NCI-H2171 (cell line): ENCODE measurements at regions not wholly inside any gene's neighbourhood (a gene's known extent, or its start where the extent isn't known, plus 50 kb on each side); places are given as distances from the start of the nearest gene placed in this dataset.
A peak's percentile ranks its signal among the peaks of the same experiment; 100 is the strongest.
"Not testable (repeated sequence)": the region's sequence is repeated elsewhere in the genome, so short reads cannot be mapped to it uniquely, and the experiment has no call there.

Experiments
- DNase-seq: peaks from one replicate; lab custom pipeline; 2025; lab: John Stamatoyannopoulos, UW

GRCh38 chr1:29550119-29550841 lies 314.0 kb downstream of the PTPRU start:
- DNase-seq = no peak

GRCh38 chr1:29549728-29550118 lies 313.4 kb downstream of the PTPRU start:
- not testable (repeated sequence) for DNase-seq

- DNase-seq = no peak
Observed at GRCh38 chr1:29549001-29549400, 312.7 kb downstream of the PTPRU start.

- no peak for DNase-seq
Observed at GRCh38 chr1:29548091-29548490, 311.8 kb downstream of the PTPRU start.

GRCh38 chr1:29547300-29547699 lies 311.0 kb downstream of the PTPRU start:
- DNase-seq = no peak

- no peak for DNase-seq
Observed at GRCh38 chr1:29546496-29546895, 310.2 kb downstream of the PTPRU start.

GRCh38 chr1:29544406-29544805 lies 308.1 kb downstream of the PTPRU start:
- DNase-seq = no peak

- no peak for DNase-seq
Observed at GRCh38 chr1:29543586-29543985, 307.3 kb downstream of the PTPRU start.

GRCh38 chr1:29542548-29542947 lies 306.2 kb downstream of the PTPRU start:
- peak; percentile 18 for DNase-seq

GRCh38 chr1:29541631-29542030 lies 305.3 kb downstream of the PTPRU start:
- no peak for DNase-seq

- DNase-seq = no peak
Observed at GRCh38 chr1:29540801-29541357, 304.6 kb downstream of the PTPRU start.

- no peak for DNase-seq
Observed at GRCh38 chr1:29539971-29540370, 303.6 kb downstream of the PTPRU start.

- no peak for DNase-seq
Observed at GRCh38 chr1:29538586-29538985, 302.3 kb downstream of the PTPRU start.

GRCh38 chr1:29532751-29533150 lies 296.4 kb downstream of the PTPRU start:
- no peak for DNase-seq

GRCh38 chr1:29532285-29532684 lies 296.0 kb downstream of the PTPRU start:
- no peak for DNase-seq

GRCh38 chr1:29531596-29531995 lies 295.3 kb downstream of the PTPRU start:
- no peak for DNase-seq

- DNase-seq = no peak
Observed at GRCh38 chr1:29529677-29530278, 293.5 kb downstream of the PTPRU start.

- DNase-seq = no peak
Observed at GRCh38 chr1:29527314-29528004, 291.1 kb downstream of the PTPRU start.

- no peak for DNase-seq
Observed at GRCh38 chr1:29525941-29526340, 289.6 kb downstream of the PTPRU start.

- no peak for DNase-seq
Observed at GRCh38 chr1:29524285-29525065, 288.2 kb downstream of the PTPRU start.

- no peak for DNase-seq
Observed at GRCh38 chr1:29523576-29523975, 287.3 kb downstream of the PTPRU start.

- no peak for DNase-seq
Observed at GRCh38 chr1:29523136-29523535, 286.8 kb downstream of the PTPRU start.
